Upper lobe of left lung (tissue), 4 donors: ENCODE measurements at regions not wholly inside any gene's neighbourhood (a gene's known extent, or its start where the extent isn't known, plus 50 kb on each side); places are given as distances from the start of the nearest gene placed in this dataset.

Experiments
- POLR2A ChIP-seq, 4 donors: fragments of 450-650 bp; IDR thresholded peaks; one replicate each; pipeline ENCODE4 v1.5.1; 2016 to 2017; ENCODE audit warnings: antibody characterized with exemption in 4 of 4, mild to moderate bottlenecking in 2 of 4
- POLR2AphosphoS5 ChIP-seq, 2 donors: sonication (generic); formaldehyde crosslinking; IDR thresholded peaks; one replicate each; pipeline ENCODE4 v1.5.1; 2017; ENCODE audit warnings: antibody characterized with exemption in 2 of 2
- TF ChIP-seq, protein P1 (sequence below), 6 experiments: fragments of 450-650 bp in 4 of 6; fragments of 200-600 bp in 2 of 6; sonication (generic) in 2 of 6; IDR thresholded peaks; one replicate each; pipeline ENCODE4 v1.5.1; 2016 to 2019; ENCODE audit warnings: antibody characterized with exemption in 6 of 6

DNA sequence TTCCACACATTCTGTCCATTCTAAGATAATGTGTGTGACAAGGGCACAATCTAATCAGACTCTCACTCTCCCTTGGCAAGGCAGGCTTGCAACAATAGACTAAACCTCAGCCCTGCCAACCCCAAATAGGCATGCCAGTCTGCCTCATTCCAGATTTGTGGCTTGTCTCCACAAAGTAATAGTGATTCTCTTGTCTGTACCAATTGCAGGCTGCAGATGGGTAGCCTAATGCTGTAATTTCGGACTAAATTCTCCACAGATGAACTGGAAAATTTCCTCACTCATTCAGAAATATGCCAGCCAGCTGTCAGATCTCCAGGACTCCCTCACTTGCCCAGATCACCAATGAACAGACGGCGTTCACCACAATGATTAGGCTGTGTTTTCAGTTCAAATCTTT is 413.6 kb downstream of the ELAVL2 start:
- TF ChIP-seq, protein P1, sequence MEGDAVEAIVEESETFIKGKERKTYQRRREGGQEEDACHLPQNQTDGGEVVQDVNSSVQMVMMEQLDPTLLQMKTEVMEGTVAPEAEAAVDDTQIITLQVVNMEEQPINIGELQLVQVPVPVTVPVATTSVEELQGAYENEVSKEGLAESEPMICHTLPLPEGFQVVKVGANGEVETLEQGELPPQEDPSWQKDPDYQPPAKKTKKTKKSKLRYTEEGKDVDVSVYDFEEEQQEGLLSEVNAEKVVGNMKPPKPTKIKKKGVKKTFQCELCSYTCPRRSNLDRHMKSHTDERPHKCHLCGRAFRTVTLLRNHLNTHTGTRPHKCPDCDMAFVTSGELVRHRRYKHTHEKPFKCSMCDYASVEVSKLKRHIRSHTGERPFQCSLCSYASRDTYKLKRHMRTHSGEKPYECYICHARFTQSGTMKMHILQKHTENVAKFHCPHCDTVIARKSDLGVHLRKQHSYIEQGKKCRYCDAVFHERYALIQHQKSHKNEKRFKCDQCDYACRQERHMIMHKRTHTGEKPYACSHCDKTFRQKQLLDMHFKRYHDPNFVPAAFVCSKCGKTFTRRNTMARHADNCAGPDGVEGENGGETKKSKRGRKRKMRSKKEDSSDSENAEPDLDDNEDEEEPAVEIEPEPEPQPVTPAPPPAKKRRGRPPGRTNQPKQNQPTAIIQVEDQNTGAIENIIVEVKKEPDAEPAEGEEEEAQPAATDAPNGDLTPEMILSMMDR (IDR thresholded peaks at IDR 0.05) = no peak
- TF ChIP-seq POLR2A (IDR thresholded peaks at IDR 0.05) (no peak), POLR2AphosphoS5 (IDR thresholded peaks at IDR 0.05) (no peak)
